SJCRH30 (cell line): ENCODE measurements at regions not wholly inside any gene's neighbourhood (a gene's known extent, or its start where the extent isn't known, plus 50 kb on each side); places are given as distances from the start of the nearest gene placed in this dataset.

Source experiments
- DNase-seq, 2 experiments: peaks; one replicate each; pipeline ENCODE4 v3.0.0-alpha.2; 2015 to 2020
- H3K27ac ChIP-seq: fragments of 250-450 bp; sonication (Bioruptor Pico); 2 replicates; pipeline ENCODE4 v1.5.1; 2020; ENCODE audit warnings: mild to moderate bottlenecking, moderate library complexity
- H3K27me3 ChIP-seq: fragments of 250-450 bp; sonication (Bioruptor Pico); 2 replicates; pipeline ENCODE4 v1.5.1; 2020; ENCODE audit warnings: mild to moderate bottlenecking, moderate library complexity
- H3K36me3 ChIP-seq: fragments of 250-450 bp; sonication (Bioruptor Pico); 2 replicates; pipeline ENCODE4 v1.5.1; 2020; ENCODE audit warnings: mild to moderate bottlenecking, moderate library complexity
- H3K4me1 ChIP-seq: fragments of 250-450 bp; sonication (Bioruptor Pico); 2 replicates; pipeline ENCODE4 v1.5.1; 2020; ENCODE audit warnings: mild to moderate bottlenecking, moderate library complexity
- H3K4me3 ChIP-seq: fragments of 250-450 bp; sonication (Bioruptor Pico); 2 replicates; pipeline ENCODE4 v1.5.1; 2020; ENCODE audit warnings: mild to moderate bottlenecking, moderate library complexity
- H3K9me3 ChIP-seq: fragments of 250-450 bp; sonication (Bioruptor Pico); replicated peaks from 2 replicates; pipeline ENCODE4 v1.5.1; 2020; ENCODE audit warnings: mild to moderate bottlenecking, moderate library complexity

- Histone ChIP-seq H3K27ac (no peak overlapping the region), H3K4me3 (no peak overlapping the region), H3K27me3 (0 out of 2 replicates have a peak, but pooled peaks cover 4% of the 10 kb centered on the region), H3K36me3 (no peaks in the 10 kb centered on the region), H3K9me3 (no peaks in the 10 kb centered on the region), H3K4me1 (no peaks in the 10 kb centered on the region)
- DNase-seq, result no peak
Observed at GRCh38 chr3:103403191-103403590, 968.4 kb downstream of the ZPLD1 start.

- 0 out of 2 replicates have a peak, but pooled peaks cover 4% of the 10 kb centered on the region for H3K27me3 ChIP-seq
- DNase-seq, result no peak
- H3K27ac ChIP-seq, result no peak overlapping the region
- H3K36me3 ChIP-seq, result no peaks in the 10 kb centered on the region
- no peak overlapping the region for H3K4me3 ChIP-seq
- no peaks in the 10 kb centered on the region for H3K4me1 ChIP-seq
- H3K9me3 ChIP-seq, result no peaks in the 10 kb centered on the region
Observed at GRCh38 chr3:103406320-103406850, 971.6 kb downstream of the ZPLD1 start.

- Histone ChIP-seq H3K9me3 (no peaks in the 10 kb centered on the region), H3K4me1 (no peaks in the 10 kb centered on the region), H3K36me3 (no peaks in the 10 kb centered on the region), H3K27ac (no peak overlapping the region), H3K4me3 (no peak overlapping the region), H3K27me3 (0 out of 2 replicates have a peak, but pooled peaks cover 6% of the 10 kb centered on the region)
- DNase-seq, result peak; percentile 5 to 28
Observed at GRCh38 chr3:103410231-103410630, 975.4 kb downstream of the ZPLD1 start.

GRCh38 chr3:103421460-103421859, 986.6 kb downstream of the ZPLD1 start:
- no peaks in the 10 kb centered on the region for H3K9me3 ChIP-seq
- no peak overlapping the region for H3K4me3 ChIP-seq
- H3K27me3 ChIP-seq, result no peaks in the 10 kb centered on the region
- H3K4me1 ChIP-seq, result no peaks in the 10 kb centered on the region
- H3K36me3 ChIP-seq, result no peaks in the 10 kb centered on the region
- no peak overlapping the region for H3K27ac ChIP-seq
- DNase-seq, result no peak

- Histone ChIP-seq H3K9me3 (no peaks in the 10 kb centered on the region), H3K4me3 (no peak overlapping the region), H3K27me3 (no peaks in the 10 kb centered on the region), H3K4me1 (no peaks in the 10 kb centered on the region), H3K27ac (no peak overlapping the region), H3K36me3 (no peaks in the 10 kb centered on the region)
- DNase-seq, result no peak
Observed at GRCh38 chr3:103437883-103438282, 1003.1 kb downstream of the ZPLD1 start.

GRCh38 chr3:103440539-103441203, 1005.9 kb downstream of the ZPLD1 start:
- peak in 1 of 2 experiments; percentile 36 for DNase-seq
- no peaks in the 10 kb centered on the region for H3K36me3 ChIP-seq
- no peak overlapping the region for H3K4me3 ChIP-seq
- H3K27me3 ChIP-seq, result no peaks in the 10 kb centered on the region
- no peaks in the 10 kb centered on the region for H3K9me3 ChIP-seq
- H3K27ac ChIP-seq, result no peak overlapping the region
- H3K4me1 ChIP-seq, result no peaks in the 10 kb centered on the region

- Histone ChIP-seq H3K27me3 (no peaks in the 10 kb centered on the region), H3K36me3 (no peaks in the 10 kb centered on the region), H3K4me1 (no peaks in the 10 kb centered on the region), H3K27ac (no peak overlapping the region), H3K4me3 (no peak overlapping the region), H3K9me3 (no peaks in the 10 kb centered on the region)
- DNase-seq, result no peak
Observed at GRCh38 chr3:103446953-103447629, 1012.3 kb downstream of the ZPLD1 start.

- no peak for DNase-seq
- no peaks in the 10 kb centered on the region for H3K36me3 ChIP-seq
- H3K27me3 ChIP-seq, result no peaks in the 10 kb centered on the region
- H3K4me1 ChIP-seq, result no peaks in the 10 kb centered on the region
- no peak overlapping the region for H3K4me3 ChIP-seq
- no peaks in the 10 kb centered on the region for H3K9me3 ChIP-seq
- H3K27ac ChIP-seq, result no peak overlapping the region
Observed at GRCh38 chr3:103453152-103453551, 1018.3 kb downstream of the ZPLD1 start.

- no peaks in the 10 kb centered on the region for H3K4me1 ChIP-seq
- no peak overlapping the region for H3K27ac ChIP-seq
- H3K27me3 ChIP-seq, result no peaks in the 10 kb centered on the region
- H3K4me3 ChIP-seq, result no peak overlapping the region
- H3K36me3 ChIP-seq, result no peaks in the 10 kb centered on the region
- H3K9me3 ChIP-seq, result no peaks in the 10 kb centered on the region
- no peak for DNase-seq
Observed at GRCh38 chr3:103459815-103460214, 1025.0 kb downstream of the ZPLD1 start.

- no peaks in the 10 kb centered on the region for H3K27me3 ChIP-seq
- DNase-seq, result no peak
- no peaks in the 10 kb centered on the region for H3K36me3 ChIP-seq
- no peak overlapping the region for H3K4me3 ChIP-seq
- H3K4me1 ChIP-seq, result no peaks in the 10 kb centered on the region
- no peaks in the 10 kb centered on the region for H3K9me3 ChIP-seq
- no peak overlapping the region for H3K27ac ChIP-seq
Observed at GRCh38 chr3:103470498-103470897, 1035.7 kb downstream of the ZPLD1 start.

GRCh38 chr3:103494011-103494410, 1059.2 kb downstream of the ZPLD1 start:
- no peaks in the 10 kb centered on the region for H3K4me1 ChIP-seq
- no peak overlapping the region for H3K27ac ChIP-seq
- no peaks in the 10 kb centered on the region for H3K36me3 ChIP-seq

GRCh38 chr3:103494512-103494911, 1059.7 kb downstream of the ZPLD1 start:
- no peaks in the 10 kb centered on the region for H3K4me1 ChIP-seq
- no peak overlapping the region for H3K27ac ChIP-seq
- H3K36me3 ChIP-seq, result no peaks in the 10 kb centered on the region
- H3K4me3 ChIP-seq, result no peak overlapping the region
- no peak for DNase-seq
- H3K9me3 ChIP-seq, result no peaks in the 10 kb centered on the region
- H3K27me3 ChIP-seq, result no peaks in the 10 kb centered on the region

More at GRCh38 chr3:103494011-103494410, 1059.2 kb downstream of the ZPLD1 start:
- Histone ChIP-seq H3K9me3 (no peaks in the 10 kb centered on the region), H3K4me3 (no peak overlapping the region), H3K27me3 (no peaks in the 10 kb centered on the region)
- DNase-seq, result no peak

GRCh38 chr3:103495186-103495585, 1060.4 kb downstream of the ZPLD1 start:
- Histone ChIP-seq H3K27me3 (no peaks in the 10 kb centered on the region), H3K4me1 (no peaks in the 10 kb centered on the region), H3K36me3 (no peaks in the 10 kb centered on the region), H3K4me3 (no peak overlapping the region), H3K27ac (no peak overlapping the region), H3K9me3 (no peaks in the 10 kb centered on the region)
- DNase-seq, result no peak

- H3K4me1 ChIP-seq, result no peaks in the 10 kb centered on the region
- no peaks in the 10 kb centered on the region for H3K36me3 ChIP-seq
- no peaks in the 10 kb centered on the region for H3K27me3 ChIP-seq
- no peak for DNase-seq
- no peak overlapping the region for H3K27ac ChIP-seq
- no peaks in the 10 kb centered on the region for H3K9me3 ChIP-seq
- no peak overlapping the region for H3K4me3 ChIP-seq
Observed at GRCh38 chr3:103499132-103499900, 1064.5 kb downstream of the ZPLD1 start.

GRCh38 chr3:103499967-103500366, 1065.2 kb downstream of the ZPLD1 start:
- Histone ChIP-seq H3K36me3 (no peaks in the 10 kb centered on the region), H3K27ac (no peak overlapping the region), H3K4me1 (no peaks in the 10 kb centered on the region), H3K9me3 (no peaks in the 10 kb centered on the region), H3K4me3 (no peak overlapping the region), H3K27me3 (no peaks in the 10 kb centered on the region)
- no peak for DNase-seq
